GM18907 (cell line): ENCODE measurements at regions not wholly inside any gene's neighbourhood (a gene's known extent, or its start where the extent isn't known, plus 50 kb on each side); places are given as distances from the start of the nearest gene placed in this dataset.

ENCODE experiments used
- ATAC-seq: cut with Tn5 transposase; IDR thresholded peaks from one replicate; pipeline ENCODE4 v1.9.1; 2021; ENCODE audit warnings: mild to moderate bottlenecking, moderate library complexity; ENCODE audit not compliant: unreplicated experiment

- ATAC-seq: no peak
Measured at GRCh38 chr5:173795601-173796000, 92.5 kb upstream of the CPEB4 start.

GRCh38 chr5:173796721-173797495 is 91.2 kb upstream of the CPEB4 start:
- ATAC-seq: no peak

GRCh38 chr5:173798127-173798810 is 89.9 kb upstream of the CPEB4 start:
- ATAC-seq: no peak

GRCh38 chr5:173800340-173800739 is 87.8 kb upstream of the CPEB4 start:
- ATAC-seq: no peak

- ATAC-seq: no peak
Measured at GRCh38 chr5:173801006-173801405, 87.1 kb upstream of the CPEB4 start.

GRCh38 chr5:173802670-173803165 is 85.4 kb upstream of the CPEB4 start:
- ATAC-seq: no peak

- no peak for ATAC-seq
Measured at GRCh38 chr5:173804579-173804978, 83.6 kb upstream of the CPEB4 start.

- no peak for ATAC-seq
Measured at GRCh38 chr5:173806270-173807035, 81.7 kb upstream of the CPEB4 start.

- ATAC-seq: no peak
Measured at GRCh38 chr5:173807181-173807655, 80.9 kb upstream of the CPEB4 start.

- ATAC-seq: no peak
Measured at GRCh38 chr5:173808079-173808808, 79.9 kb upstream of the CPEB4 start.

GRCh38 chr5:173809014-173809413 is 79.1 kb upstream of the CPEB4 start:
- ATAC-seq: no peak

GRCh38 chr5:173812811-173813550 is 75.2 kb upstream of the CPEB4 start:
- no peak for ATAC-seq

- ATAC-seq: no peak
Measured at GRCh38 chr5:173814053-173814452, 74.1 kb upstream of the CPEB4 start.

GRCh38 chr5:173815571-173815970 is 72.6 kb upstream of the CPEB4 start:
- ATAC-seq: no peak

- no peak for ATAC-seq
Measured at GRCh38 chr5:173816728-173817127, 71.4 kb upstream of the CPEB4 start.

- ATAC-seq: no peak
Measured at GRCh38 chr5:173817561-173817960, 70.6 kb upstream of the CPEB4 start.

- no peak for ATAC-seq
Measured at GRCh38 chr5:173819521-173819920, 68.6 kb upstream of the CPEB4 start.

GRCh38 chr5:173823274-173823644 is 64.9 kb upstream of the CPEB4 start:
- no peak for ATAC-seq

- ATAC-seq: no peak
Measured at GRCh38 chr5:173823721-173824567, 64.2 kb upstream of the CPEB4 start.
